WTC11 (cell line): ENCODE measurements at regions not wholly inside any gene's neighbourhood (a gene's known extent, or its start where the extent isn't known, plus 50 kb on each side); places are given as distances from the start of the nearest gene placed in this dataset.

Experiments
- ATAC-seq: fragments of 200-7000 bp; cut with Tn5 transposase; 2 replicates; pipeline ENCODE4 v1.10.0; 2021; ENCODE audit warnings: mild to moderate bottlenecking, moderate library complexity
- CTCF ChIA-PET: fragments of 300-600 bp; sonication (Branson Sonifier 250); formaldehyde crosslinking; loops from one replicate; lab custom pipeline; 2021; ENCODE audit warnings: antibody characterized with exemption; lab: Charles Lee
- POLR2A ChIA-PET: fragments of 350-600 bp; sonication (Branson Sonifier 250); formaldehyde crosslinking; loops from one replicate; lab custom pipeline; 2021; ENCODE audit warnings: antibody characterized with exemption; lab: Charles Lee
- DNase-seq: peaks from one replicate; pipeline ENCODE4 v3.0.0; 2021; ENCODE audit warnings: low spot score
- H3K27ac Mint-ChIP-seq: 2 replicates; pipeline ENCODE4 v1.8.0; 2021; ENCODE audit warnings: mixed read lengths
- H3K27me3 Mint-ChIP-seq: 2 replicates; pipeline ENCODE4 v1.8.0; 2021; ENCODE audit warnings: low read depth, mild to moderate bottlenecking, moderate library complexity, mixed read lengths
- H3K36me3 Mint-ChIP-seq: 2 replicates; pipeline ENCODE4 v1.8.0; 2021; ENCODE audit warnings: mixed read lengths
- H3K4me1 Mint-ChIP-seq: 2 replicates; pipeline ENCODE4 v1.8.0; 2022; ENCODE audit warnings: mixed read lengths
- H3K4me3 Mint-ChIP-seq: 2 replicates; pipeline ENCODE4 v1.8.0; 2021; ENCODE audit warnings: mild to moderate bottlenecking, moderate library complexity, mixed read lengths
- H3K9me3 Mint-ChIP-seq: 2 replicates; pipeline ENCODE4 v1.8.0; 2021; ENCODE audit warnings: mixed read lengths
- ATF1 ChIP-seq: sonication (generic); formaldehyde crosslinking; IDR thresholded peaks from 2 replicates; pipeline ENCODE4 v1.8.1; 2023; ENCODE audit warnings: mild to moderate bottlenecking, moderate library complexity, missing genetic modification reagents
- FOXK1 ChIP-seq: sonication (generic); formaldehyde crosslinking; IDR thresholded peaks from 2 replicates; pipeline ENCODE4 v1.8.0; 2022; ENCODE audit warnings: mild to moderate bottlenecking, moderate library complexity, missing genetic modification reagents
- IRF2 ChIP-seq: sonication (generic); formaldehyde crosslinking; IDR thresholded peaks from 2 replicates; pipeline ENCODE4 v1.8.0; 2022; ENCODE audit warnings: low read depth, missing genetic modification reagents, borderline replicate concordance
- KAT7 ChIP-seq: sonication (generic); formaldehyde crosslinking; IDR thresholded peaks from 2 replicates; pipeline ENCODE4 v1.8.1; 2023; ENCODE audit warnings: missing genetic modification reagents, mild to moderate bottlenecking, borderline replicate concordance
- PRRX2 ChIP-seq: fragments of 250-450 bp; sonication (Bioruptor Pico); IDR thresholded peaks from 2 replicates; pipeline ENCODE4 v1.8.0; 2021; ENCODE audit warnings: mild to moderate bottlenecking
- RELA ChIP-seq: sonication (generic); formaldehyde crosslinking; IDR thresholded peaks from 2 replicates; pipeline ENCODE4 v1.8.1; 2022; ENCODE audit warnings: missing genetic modification reagents, mild to moderate bottlenecking, borderline replicate concordance
- RORB ChIP-seq: fragments of 250-450 bp; sonication (Bioruptor Pico); IDR thresholded peaks from 2 replicates; pipeline ENCODE4 v1.9.0; 2021; ENCODE audit warnings: mild to moderate bottlenecking
- SP1 ChIP-seq: sonication (generic); formaldehyde crosslinking; conservative IDR thresholded peaks from 2 replicates; pipeline ENCODE4 v1.8.1; 2022; ENCODE audit warnings: missing genetic modification reagents
- ZNF671 ChIP-seq: fragments of 250-450 bp; sonication (Bioruptor Pico); IDR thresholded peaks from 2 replicates; pipeline ENCODE4 v1.8.0; 2021; ENCODE audit warnings: mild to moderate bottlenecking
- TF ChIP-seq, protein P1 (sequence below): fragments of 200-600 bp; IDR thresholded peaks from 2 replicates; pipeline ENCODE4 v1.8.0; 2022; ENCODE audit warnings: antibody characterized with exemption
- TF ChIP-seq, protein P2 (sequence below): sonication (generic); formaldehyde crosslinking; IDR thresholded peaks from 2 replicates; pipeline ENCODE4 v1.8.1; 2023; ENCODE audit warnings: mild to moderate bottlenecking, missing genetic modification reagents, moderate library complexity
- TF ChIP-seq, protein P3 (sequence below): sonication (generic); formaldehyde crosslinking; IDR thresholded peaks from 2 replicates; pipeline ENCODE4 v1.8.1; 2022; ENCODE audit warnings: mild to moderate bottlenecking, moderate library complexity, missing genetic modification reagents
- TF ChIP-seq, protein P4 (sequence below): sonication (generic); formaldehyde crosslinking; IDR thresholded peaks from 2 replicates; pipeline ENCODE4 v1.8.0; 2022; ENCODE audit warnings: mild to moderate bottlenecking, missing genetic modification reagents
- TF ChIP-seq, protein P5 (sequence below): sonication (generic); formaldehyde crosslinking; IDR thresholded peaks from 2 replicates; pipeline ENCODE4 v1.8.0; 2022; ENCODE audit warnings: mild to moderate bottlenecking, missing genetic modification reagents
- TF ChIP-seq, protein P6 (sequence below): sonication (generic); formaldehyde crosslinking; IDR thresholded peaks from 2 replicates; pipeline ENCODE4 v1.8.0; 2022; ENCODE audit warnings: mild to moderate bottlenecking, missing genetic modification reagents
- TF ChIP-seq, protein P7 (sequence below): sonication (generic); formaldehyde crosslinking; IDR thresholded peaks from 2 replicates; pipeline ENCODE4 v1.8.1; 2023; ENCODE audit warnings: mild to moderate bottlenecking, missing genetic modification reagents
- TF ChIP-seq, protein P8 (sequence below): sonication (generic); formaldehyde crosslinking; IDR thresholded peaks from 2 replicates; pipeline ENCODE4 v1.8.1; 2022; ENCODE audit warnings: mild to moderate bottlenecking, missing genetic modification reagents, moderate library complexity, borderline replicate concordance
- TF ChIP-seq, protein P9 (sequence below): sonication (generic); formaldehyde crosslinking; IDR thresholded peaks from 2 replicates; pipeline ENCODE4 v1.8.0; 2023; ENCODE audit warnings: mild to moderate bottlenecking, missing genetic modification reagents

DNA sequence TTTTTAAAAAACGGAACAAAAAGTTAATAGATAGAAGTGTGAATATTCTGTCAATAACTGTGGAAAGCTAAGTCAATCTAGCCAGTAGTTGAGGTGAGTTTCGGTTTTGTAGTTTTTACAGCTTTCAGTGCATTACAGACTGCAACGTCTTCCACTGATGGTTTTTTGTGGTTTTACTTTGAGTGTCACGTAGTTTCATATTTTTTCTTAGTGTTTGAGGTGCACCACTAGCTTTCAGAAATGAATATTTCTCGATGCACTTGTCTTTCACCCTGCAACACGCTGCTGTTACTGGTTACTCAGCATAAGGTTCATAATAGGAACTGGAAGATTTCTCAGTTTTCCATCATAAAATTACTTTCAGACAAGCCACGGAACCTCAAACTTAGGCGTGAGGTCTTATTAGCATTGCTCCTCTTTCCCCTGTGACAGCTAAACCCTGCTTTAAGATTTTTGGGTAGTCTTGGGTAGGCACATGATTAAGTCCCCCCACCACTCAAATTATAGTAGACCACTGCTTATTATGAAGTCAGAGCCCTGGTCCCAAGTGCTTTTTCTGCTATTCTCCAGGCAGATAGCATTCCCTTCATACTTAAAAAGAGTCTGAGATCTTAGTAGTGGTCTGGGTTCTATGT lies 1412.7 kb downstream of the KCNT2 start:
- H3K9me3 Mint-ChIP-seq: peaks cover 10% of the 10 kb centered on the region
- H3K4me3 Mint-ChIP-seq: no peak overlapping the region
- CTCF ChIA-PET: no interaction called here
- peaks cover 16% of the 10 kb centered on the region for H3K4me1 Mint-ChIP-seq
- H3K27ac Mint-ChIP-seq: no peak overlapping the region
- POLR2A ChIA-PET: no interaction called here
- H3K27me3 Mint-ChIP-seq: no peaks in the 10 kb centered on the region
- no peaks in the 10 kb centered on the region for H3K36me3 Mint-ChIP-seq
- TF ChIP-seq, protein P1, sequence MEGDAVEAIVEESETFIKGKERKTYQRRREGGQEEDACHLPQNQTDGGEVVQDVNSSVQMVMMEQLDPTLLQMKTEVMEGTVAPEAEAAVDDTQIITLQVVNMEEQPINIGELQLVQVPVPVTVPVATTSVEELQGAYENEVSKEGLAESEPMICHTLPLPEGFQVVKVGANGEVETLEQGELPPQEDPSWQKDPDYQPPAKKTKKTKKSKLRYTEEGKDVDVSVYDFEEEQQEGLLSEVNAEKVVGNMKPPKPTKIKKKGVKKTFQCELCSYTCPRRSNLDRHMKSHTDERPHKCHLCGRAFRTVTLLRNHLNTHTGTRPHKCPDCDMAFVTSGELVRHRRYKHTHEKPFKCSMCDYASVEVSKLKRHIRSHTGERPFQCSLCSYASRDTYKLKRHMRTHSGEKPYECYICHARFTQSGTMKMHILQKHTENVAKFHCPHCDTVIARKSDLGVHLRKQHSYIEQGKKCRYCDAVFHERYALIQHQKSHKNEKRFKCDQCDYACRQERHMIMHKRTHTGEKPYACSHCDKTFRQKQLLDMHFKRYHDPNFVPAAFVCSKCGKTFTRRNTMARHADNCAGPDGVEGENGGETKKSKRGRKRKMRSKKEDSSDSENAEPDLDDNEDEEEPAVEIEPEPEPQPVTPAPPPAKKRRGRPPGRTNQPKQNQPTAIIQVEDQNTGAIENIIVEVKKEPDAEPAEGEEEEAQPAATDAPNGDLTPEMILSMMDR: no peak
- TF ChIP-seq, protein P2, sequence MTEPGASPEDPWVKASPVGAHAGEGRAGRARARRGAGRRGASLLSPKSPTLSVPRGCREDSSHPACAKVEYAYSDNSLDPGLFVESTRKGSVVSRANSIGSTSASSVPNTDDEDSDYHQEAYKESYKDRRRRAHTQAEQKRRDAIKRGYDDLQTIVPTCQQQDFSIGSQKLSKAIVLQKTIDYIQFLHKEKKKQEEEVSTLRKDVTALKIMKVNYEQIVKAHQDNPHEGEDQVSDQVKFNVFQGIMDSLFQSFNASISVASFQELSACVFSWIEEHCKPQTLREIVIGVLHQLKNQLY (CRISPR knock-in tag): no peak
- TF ChIP-seq, protein P3, sequence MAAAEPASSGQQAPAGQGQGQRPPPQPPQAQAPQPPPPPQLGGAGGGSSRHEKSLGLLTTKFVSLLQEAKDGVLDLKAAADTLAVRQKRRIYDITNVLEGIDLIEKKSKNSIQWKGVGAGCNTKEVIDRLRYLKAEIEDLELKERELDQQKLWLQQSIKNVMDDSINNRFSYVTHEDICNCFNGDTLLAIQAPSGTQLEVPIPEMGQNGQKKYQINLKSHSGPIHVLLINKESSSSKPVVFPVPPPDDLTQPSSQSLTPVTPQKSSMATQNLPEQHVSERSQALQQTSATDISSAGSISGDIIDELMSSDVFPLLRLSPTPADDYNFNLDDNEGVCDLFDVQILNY (CRISPR knock-in tag): no peak
- TF ChIP-seq IRF2 (CRISPR knock-in tag): no peak
- no peak for TF ChIP-seq RORB (CRISPR knock-in tag)
- TF ChIP-seq KAT7: no peak
- TF ChIP-seq, protein P4, sequence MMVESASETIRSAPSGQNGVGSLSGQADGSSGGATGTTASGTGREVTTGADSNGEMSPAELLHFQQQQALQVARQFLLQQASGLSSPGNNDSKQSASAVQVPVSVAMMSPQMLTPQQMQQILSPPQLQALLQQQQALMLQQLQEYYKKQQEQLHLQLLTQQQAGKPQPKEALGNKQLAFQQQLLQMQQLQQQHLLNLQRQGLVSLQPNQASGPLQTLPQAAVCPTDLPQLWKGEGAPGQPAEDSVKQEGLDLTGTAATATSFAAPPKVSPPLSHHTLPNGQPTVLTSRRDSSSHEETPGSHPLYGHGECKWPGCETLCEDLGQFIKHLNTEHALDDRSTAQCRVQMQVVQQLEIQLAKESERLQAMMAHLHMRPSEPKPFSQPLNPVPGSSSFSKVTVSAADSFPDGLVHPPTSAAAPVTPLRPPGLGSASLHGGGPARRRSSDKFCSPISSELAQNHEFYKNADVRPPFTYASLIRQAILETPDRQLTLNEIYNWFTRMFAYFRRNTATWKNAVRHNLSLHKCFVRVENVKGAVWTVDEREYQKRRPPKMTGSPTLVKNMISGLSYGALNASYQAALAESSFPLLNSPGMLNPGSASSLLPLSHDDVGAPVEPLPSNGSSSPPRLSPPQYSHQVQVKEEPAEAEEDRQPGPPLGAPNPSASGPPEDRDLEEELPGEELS (CRISPR knock-in tag): no peak
- TF ChIP-seq, protein P5, sequence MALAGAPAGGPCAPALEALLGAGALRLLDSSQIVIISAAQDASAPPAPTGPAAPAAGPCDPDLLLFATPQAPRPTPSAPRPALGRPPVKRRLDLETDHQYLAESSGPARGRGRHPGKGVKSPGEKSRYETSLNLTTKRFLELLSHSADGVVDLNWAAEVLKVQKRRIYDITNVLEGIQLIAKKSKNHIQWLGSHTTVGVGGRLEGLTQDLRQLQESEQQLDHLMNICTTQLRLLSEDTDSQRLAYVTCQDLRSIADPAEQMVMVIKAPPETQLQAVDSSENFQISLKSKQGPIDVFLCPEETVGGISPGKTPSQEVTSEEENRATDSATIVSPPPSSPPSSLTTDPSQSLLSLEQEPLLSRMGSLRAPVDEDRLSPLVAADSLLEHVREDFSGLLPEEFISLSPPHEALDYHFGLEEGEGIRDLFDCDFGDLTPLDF (CRISPR knock-in tag): no peak
- TF ChIP-seq, protein P6, sequence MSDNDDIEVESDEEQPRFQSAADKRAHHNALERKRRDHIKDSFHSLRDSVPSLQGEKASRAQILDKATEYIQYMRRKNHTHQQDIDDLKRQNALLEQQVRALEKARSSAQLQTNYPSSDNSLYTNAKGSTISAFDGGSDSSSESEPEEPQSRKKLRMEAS (CRISPR knock-in tag): no peak
- TF ChIP-seq, protein P7, sequence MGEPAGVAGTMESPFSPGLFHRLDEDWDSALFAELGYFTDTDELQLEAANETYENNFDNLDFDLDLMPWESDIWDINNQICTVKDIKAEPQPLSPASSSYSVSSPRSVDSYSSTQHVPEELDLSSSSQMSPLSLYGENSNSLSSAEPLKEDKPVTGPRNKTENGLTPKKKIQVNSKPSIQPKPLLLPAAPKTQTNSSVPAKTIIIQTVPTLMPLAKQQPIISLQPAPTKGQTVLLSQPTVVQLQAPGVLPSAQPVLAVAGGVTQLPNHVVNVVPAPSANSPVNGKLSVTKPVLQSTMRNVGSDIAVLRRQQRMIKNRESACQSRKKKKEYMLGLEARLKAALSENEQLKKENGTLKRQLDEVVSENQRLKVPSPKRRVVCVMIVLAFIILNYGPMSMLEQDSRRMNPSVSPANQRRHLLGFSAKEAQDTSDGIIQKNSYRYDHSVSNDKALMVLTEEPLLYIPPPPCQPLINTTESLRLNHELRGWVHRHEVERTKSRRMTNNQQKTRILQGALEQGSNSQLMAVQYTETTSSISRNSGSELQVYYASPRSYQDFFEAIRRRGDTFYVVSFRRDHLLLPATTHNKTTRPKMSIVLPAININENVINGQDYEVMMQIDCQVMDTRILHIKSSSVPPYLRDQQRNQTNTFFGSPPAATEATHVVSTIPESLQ: no peak
- TF ChIP-seq, protein P8, sequence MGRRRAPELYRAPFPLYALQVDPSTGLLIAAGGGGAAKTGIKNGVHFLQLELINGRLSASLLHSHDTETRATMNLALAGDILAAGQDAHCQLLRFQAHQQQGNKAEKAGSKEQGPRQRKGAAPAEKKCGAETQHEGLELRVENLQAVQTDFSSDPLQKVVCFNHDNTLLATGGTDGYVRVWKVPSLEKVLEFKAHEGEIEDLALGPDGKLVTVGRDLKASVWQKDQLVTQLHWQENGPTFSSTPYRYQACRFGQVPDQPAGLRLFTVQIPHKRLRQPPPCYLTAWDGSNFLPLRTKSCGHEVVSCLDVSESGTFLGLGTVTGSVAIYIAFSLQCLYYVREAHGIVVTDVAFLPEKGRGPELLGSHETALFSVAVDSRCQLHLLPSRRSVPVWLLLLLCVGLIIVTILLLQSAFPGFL (CRISPR knock-in tag): no peak
- TF ChIP-seq FOXK1 (CRISPR knock-in tag): no peak
- no peak for TF ChIP-seq ZNF671 (CRISPR knock-in tag)
- no peak for TF ChIP-seq SP1 (CRISPR knock-in tag)
- no peak for TF ChIP-seq RELA
- no peak for ATAC-seq
- DNase-seq: no peak

DNA sequence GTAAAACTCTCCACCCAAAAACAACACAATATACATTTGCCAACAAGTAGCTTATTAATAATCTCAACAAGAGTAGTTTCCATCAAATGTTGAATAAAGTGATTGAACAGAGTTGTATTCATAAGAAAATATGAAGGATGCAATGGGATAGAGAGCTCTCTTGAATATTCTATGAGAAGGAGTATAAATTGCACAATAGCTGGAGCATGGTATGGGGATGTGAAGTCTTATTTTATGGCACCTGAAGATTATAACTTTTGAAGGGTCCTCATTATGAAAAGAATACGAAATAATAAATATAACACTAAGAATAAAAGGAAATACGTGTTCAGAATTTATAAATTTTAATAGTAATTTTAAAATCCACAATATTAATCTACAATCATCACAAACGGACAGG lies 1415.1 kb downstream of the KCNT2 start:
- ChIA-PET POLR2A (no interaction called here), CTCF (no interaction called here)
- Mint-ChIP-seq H3K27me3 (no peaks in the 10 kb centered on the region), H3K36me3 (no peaks in the 10 kb centered on the region), H3K4me3 (no peak overlapping the region), H3K27ac (no peak overlapping the region), H3K9me3 (peaks cover 10% of the 10 kb centered on the region), H3K4me1 (peaks cover 16% of the 10 kb centered on the region)
- ATAC-seq (no peak), DNase-seq (no peak)
- TF ChIP-seq, protein P6 (CRISPR knock-in tag): no peak
- TF ChIP-seq PRRX2 (CRISPR knock-in tag): no peak
- TF ChIP-seq ATF1 (CRISPR knock-in tag): no peak
- TF ChIP-seq IRF2 (CRISPR knock-in tag): no peak
- TF ChIP-seq, protein P8 (CRISPR knock-in tag): no peak
- TF ChIP-seq, protein P9, sequence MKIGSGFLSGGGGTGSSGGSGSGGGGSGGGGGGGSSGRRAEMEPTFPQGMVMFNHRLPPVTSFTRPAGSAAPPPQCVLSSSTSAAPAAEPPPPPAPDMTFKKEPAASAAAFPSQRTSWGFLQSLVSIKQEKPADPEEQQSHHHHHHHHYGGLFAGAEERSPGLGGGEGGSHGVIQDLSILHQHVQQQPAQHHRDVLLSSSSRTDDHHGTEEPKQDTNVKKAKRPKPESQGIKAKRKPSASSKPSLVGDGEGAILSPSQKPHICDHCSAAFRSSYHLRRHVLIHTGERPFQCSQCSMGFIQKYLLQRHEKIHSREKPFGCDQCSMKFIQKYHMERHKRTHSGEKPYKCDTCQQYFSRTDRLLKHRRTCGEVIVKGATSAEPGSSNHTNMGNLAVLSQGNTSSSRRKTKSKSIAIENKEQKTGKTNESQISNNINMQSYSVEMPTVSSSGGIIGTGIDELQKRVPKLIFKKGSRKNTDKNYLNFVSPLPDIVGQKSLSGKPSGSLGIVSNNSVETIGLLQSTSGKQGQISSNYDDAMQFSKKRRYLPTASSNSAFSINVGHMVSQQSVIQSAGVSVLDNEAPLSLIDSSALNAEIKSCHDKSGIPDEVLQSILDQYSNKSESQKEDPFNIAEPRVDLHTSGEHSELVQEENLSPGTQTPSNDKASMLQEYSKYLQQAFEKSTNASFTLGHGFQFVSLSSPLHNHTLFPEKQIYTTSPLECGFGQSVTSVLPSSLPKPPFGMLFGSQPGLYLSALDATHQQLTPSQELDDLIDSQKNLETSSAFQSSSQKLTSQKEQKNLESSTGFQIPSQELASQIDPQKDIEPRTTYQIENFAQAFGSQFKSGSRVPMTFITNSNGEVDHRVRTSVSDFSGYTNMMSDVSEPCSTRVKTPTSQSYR (CRISPR knock-in tag): no peak
